ENCODE measurements at regions not wholly inside any gene's neighbourhood (a gene's known extent, or its start where the extent isn't known, plus 50 kb on each side); places are given as distances from the start of the nearest gene placed in this dataset.

GRCh38 chr1:22309572-22309971 is 142.1 kb upstream of the ZBTB40 start:
- no peak overlapping the region for H3K4me3 ChIP-seq (ENCODE audit: low read depth, low read length)
- no peak for DNase-seq (ENCODE audit: low read depth)
- TF ChIP-seq CTCF (IDR thresholded peaks at IDR 0.05; ENCODE audit: insufficient read depth, low read depth, low read length) = no peak

GRCh38 chr1:22311461-22311860 is 140.2 kb upstream of the ZBTB40 start:
- no peak for TF ChIP-seq CTCF (IDR thresholded peaks at IDR 0.05; ENCODE audit: insufficient read depth, low read depth, low read length)
- H3K4me3 ChIP-seq (ENCODE audit: low read depth, low read length) = no peak overlapping the region
- no peak for DNase-seq (ENCODE audit: low read depth)

GRCh38 chr1:22313321-22313720 is 138.3 kb upstream of the ZBTB40 start:
- no peak for TF ChIP-seq CTCF (IDR thresholded peaks at IDR 0.05; ENCODE audit: insufficient read depth, low read depth, low read length)
- DNase-seq (ENCODE audit: low read depth) = no peak
- H3K4me3 ChIP-seq (ENCODE audit: low read depth, low read length) = no peak overlapping the region

GRCh38 chr1:22314706-22315105 is 136.9 kb upstream of the ZBTB40 start:
- TF ChIP-seq CTCF (IDR thresholded peaks at IDR 0.05; ENCODE audit: insufficient read depth, low read depth, low read length) = no peak
- H3K4me3 ChIP-seq (ENCODE audit: low read depth, low read length) = no peak overlapping the region
- DNase-seq (ENCODE audit: low read depth) = no peak

GRCh38 chr1:22315315-22316078 is 136.2 kb upstream of the ZBTB40 start:
- H3K4me3 ChIP-seq (ENCODE audit: low read depth, low read length) = no peak overlapping the region
- DNase-seq (ENCODE audit: low read depth) = no peak
- TF ChIP-seq CTCF (IDR thresholded peaks at IDR 0.05; ENCODE audit: insufficient read depth, low read depth, low read length) = no peak

- peak; percentile 62 for TF ChIP-seq CTCF (IDR thresholded peaks at IDR 0.05; ENCODE audit: insufficient read depth, low read depth, low read length)
- H3K4me3 ChIP-seq (ENCODE audit: low read depth, low read length) = no peak overlapping the region
- DNase-seq (ENCODE audit: low read depth) = no peak
These were observed 134.3 kb upstream of the ZBTB40 start for GRCh38 chr1:22317231-22317919.

All from fibroblast of villous mesenchyme (primary cell).